ENCODE measurements at regions not wholly inside any gene's neighbourhood (a gene's known extent, or its start where the extent isn't known, plus 50 kb on each side); places are given as distances from the start of the nearest gene placed in this dataset.
A peak's percentile ranks its signal among the peaks of the same experiment; 100 is the strongest.

DNA sequence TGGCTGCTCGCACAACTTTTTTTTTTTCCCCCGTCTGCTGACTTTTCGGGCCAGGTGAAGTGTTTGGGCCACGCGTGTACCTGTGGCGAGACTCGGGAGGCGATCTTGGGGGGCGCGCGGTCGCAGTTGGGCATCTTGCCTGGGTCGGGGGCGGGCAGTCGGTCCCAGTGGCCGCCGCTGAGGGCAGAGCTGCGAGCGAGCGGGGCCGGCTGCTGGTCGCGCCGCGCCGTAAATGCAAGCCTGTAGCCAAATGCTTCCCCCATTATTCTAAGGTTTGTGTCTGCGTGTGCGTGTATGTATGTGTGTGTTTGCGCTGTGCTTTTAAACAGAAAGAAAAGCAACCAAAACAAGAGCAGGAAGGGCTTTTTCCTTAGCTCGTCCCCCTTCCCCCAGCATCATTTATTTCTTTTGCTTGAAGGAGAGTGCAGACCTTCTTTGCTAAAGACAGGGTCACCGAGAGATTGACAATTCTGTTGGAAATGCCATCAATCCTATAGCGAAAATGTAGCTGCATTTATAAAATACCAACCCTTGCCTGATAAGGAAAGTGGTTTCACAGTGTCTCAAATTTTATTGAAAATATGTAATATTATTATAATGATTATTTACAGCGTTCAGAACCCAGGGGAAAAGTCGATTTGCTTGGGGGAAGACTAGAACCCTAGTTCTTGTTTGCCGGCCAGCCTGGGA, 143.2 kb upstream of the ZNF536 start:
- Histone ChIP-seq H3K4me1 (peaks cover 47% of the 10 kb centered on the region), H3K36me3 (no peaks in the 10 kb centered on the region), H3K27ac (replicated peaks) (peak overlapping the region; percentile 55), H3K4me3 (peak overlapping the region; percentile 71), H3K27me3 (ENCODE audit: low read depth) (peaks cover 97% of the 10 kb centered on the region), H3K9me3 (replicated peaks) (no peaks in the 10 kb centered on the region)
- DNase-seq: no peak
- TF ChIP-seq, protein P1, sequence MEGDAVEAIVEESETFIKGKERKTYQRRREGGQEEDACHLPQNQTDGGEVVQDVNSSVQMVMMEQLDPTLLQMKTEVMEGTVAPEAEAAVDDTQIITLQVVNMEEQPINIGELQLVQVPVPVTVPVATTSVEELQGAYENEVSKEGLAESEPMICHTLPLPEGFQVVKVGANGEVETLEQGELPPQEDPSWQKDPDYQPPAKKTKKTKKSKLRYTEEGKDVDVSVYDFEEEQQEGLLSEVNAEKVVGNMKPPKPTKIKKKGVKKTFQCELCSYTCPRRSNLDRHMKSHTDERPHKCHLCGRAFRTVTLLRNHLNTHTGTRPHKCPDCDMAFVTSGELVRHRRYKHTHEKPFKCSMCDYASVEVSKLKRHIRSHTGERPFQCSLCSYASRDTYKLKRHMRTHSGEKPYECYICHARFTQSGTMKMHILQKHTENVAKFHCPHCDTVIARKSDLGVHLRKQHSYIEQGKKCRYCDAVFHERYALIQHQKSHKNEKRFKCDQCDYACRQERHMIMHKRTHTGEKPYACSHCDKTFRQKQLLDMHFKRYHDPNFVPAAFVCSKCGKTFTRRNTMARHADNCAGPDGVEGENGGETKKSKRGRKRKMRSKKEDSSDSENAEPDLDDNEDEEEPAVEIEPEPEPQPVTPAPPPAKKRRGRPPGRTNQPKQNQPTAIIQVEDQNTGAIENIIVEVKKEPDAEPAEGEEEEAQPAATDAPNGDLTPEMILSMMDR (IDR thresholded peaks at IDR 0.05; ENCODE audit: borderline replicate concordance): no peak
- intact Hi-C loops (cut with micrococcal nuclease): no loop called here

DNA sequence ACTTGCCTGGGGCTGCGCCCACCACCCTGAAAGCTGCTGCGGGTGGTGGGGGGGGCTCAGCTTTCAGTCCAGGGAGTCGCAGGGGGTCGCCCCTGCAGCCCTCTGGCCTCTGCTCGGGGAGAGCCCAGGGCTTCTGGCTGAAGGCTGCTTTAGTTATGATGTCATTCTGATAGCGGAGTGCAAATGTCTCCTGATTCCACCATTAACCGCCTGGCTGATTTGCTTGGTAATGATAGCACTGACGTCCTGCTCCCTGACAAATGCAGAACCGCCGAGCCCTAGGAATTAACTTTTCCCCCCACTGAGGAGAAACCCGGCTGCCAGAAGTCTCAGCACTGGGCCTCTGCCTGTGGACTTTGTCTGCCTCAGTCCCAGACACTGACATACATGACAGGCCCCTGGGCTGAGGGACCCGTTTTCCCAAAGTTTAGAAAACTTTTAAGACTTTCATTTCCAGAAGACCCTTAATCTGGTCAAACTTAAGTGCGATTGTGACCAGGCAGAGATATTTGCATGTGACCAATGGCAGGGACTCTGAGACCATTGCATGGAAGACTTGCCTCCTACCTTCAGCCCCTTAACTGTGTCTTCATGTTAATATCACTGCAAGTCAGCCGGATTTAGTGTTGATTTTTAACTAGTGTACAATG, 142.5 kb upstream of the ZNF536 start:
- H3K27ac ChIP-seq (replicated peaks): peak overlapping the region; percentile 55
- H3K36me3 ChIP-seq: no peaks in the 10 kb centered on the region
- H3K4me1 ChIP-seq: peaks cover 45% of the 10 kb centered on the region
- H3K9me3 ChIP-seq (replicated peaks): no peaks in the 10 kb centered on the region
- no peak for DNase-seq
- peak overlapping the region; percentile 71 for H3K4me3 ChIP-seq
- peaks cover 97% of the 10 kb centered on the region for H3K27me3 ChIP-seq (ENCODE audit: low read depth)
- TF ChIP-seq, protein P1 (IDR thresholded peaks at IDR 0.05; ENCODE audit: borderline replicate concordance): no peak
- intact Hi-C loops (cut with micrococcal nuclease): no loop called here

DNA sequence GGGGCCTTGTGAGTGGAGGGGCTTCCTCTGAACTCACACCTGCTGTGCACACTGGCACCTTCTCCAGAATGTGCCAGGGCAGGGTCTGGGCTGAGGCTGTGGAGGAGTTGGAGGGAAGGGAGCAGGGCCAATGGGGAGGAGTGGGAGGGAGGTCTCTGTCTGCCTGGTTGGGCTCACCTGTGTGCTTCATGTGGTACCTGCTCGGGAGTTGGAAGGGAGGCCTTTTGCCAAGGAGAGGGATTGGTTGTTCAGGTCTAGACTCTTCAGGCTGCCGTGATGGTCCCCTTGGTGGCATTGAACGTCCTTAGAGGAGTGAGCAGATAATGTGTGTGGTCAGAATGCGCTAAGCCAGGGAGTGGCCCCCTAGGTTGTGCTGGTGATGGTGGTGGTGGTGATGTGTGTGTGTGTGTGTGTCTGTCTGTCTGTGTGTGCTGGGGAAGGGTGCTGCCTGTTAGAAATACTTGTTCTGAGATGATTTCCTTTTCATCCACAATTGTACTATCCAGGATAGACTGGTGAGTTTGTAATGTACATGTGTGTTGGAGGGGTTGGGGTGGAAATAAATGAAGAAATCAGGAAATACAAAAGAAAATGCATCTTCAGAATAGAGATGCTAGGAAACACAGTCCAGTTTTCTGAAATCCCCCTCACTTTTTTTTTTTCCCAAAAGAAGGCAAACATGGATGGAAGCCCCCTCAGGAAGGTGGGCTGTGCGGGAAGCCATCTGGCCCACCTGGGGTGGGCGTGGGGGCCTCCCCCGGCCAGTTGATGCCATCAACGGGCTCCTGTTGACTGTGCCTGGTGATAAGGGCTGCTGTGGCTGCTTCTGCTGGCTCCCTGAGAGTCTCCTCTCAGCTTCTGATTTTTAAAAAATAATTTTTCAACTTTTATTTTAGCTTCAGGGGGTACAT, 140.5 kb upstream of the ZNF536 start:
- Histone ChIP-seq H3K27ac (replicated peaks) (no peak overlapping the region), H3K4me1 (peaks cover 27% of the 10 kb centered on the region), H3K4me3 (no peak overlapping the region), H3K36me3 (no peaks in the 10 kb centered on the region), H3K27me3 (ENCODE audit: low read depth) (peaks cover 97% of the 10 kb centered on the region), H3K9me3 (replicated peaks) (no peaks in the 10 kb centered on the region)
- TF ChIP-seq, protein P1 (IDR thresholded peaks at IDR 0.05; ENCODE audit: borderline replicate concordance): no peak
- intact Hi-C loops (cut with micrococcal nuclease): no loop called here
- DNase-seq: no peak

DNA sequence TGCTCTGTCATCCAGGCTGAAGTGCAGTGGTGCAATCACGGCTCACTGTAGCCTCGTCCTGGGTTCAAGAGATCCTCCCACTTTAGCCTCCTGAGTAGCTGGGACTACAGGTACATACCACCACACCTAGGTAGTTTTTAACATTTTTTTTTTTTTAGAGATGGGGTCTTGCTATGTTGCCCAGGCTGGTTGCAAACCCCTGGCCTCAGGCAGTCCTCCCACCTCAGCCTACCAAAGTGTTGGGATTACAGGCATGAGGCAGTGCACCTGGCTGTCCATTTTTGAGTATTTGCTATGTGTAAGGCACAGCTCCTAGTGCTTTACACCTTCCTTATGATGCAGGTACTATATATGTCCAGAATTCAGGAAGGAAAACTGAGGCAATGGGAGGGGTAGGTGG, 138.8 kb upstream of the ZNF536 start:
- H3K27me3 ChIP-seq (ENCODE audit: low read depth): peaks cover 97% of the 10 kb centered on the region
- TF ChIP-seq, protein P1 (IDR thresholded peaks at IDR 0.05; ENCODE audit: borderline replicate concordance): no peak
- DNase-seq: no peak
- H3K27ac ChIP-seq (replicated peaks): no peak overlapping the region
- no peaks in the 10 kb centered on the region for H3K9me3 ChIP-seq (replicated peaks)
- intact Hi-C loops (cut with micrococcal nuclease): no loop called here
- peaks cover 12% of the 10 kb centered on the region for H3K4me1 ChIP-seq
- H3K36me3 ChIP-seq: no peaks in the 10 kb centered on the region
- H3K4me3 ChIP-seq: no peak overlapping the region

DNA sequence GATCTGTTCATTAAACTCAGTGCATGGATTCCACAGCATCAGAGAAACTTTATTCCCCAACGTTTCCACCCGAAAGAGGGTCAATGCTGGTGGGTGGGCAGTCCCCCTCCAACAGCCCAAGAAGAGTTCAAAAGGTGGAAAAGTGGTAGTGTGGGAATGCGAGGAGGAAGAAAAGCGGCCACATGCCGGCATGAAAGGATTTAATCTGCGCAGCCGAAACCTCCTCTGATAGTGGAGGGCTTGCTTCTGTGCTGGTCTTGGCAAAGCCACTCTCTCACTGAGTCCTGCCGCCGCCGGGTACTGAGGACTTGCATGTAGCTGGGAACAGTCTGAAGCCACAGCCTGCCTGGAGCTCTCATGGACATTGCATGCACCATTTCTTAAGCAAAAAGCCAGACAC, 136.2 kb upstream of the ZNF536 start:
- no peak for DNase-seq
- intact Hi-C loops (cut with micrococcal nuclease): no loop called here
- H3K4me1 ChIP-seq: no peaks in the 10 kb centered on the region
- H3K9me3 ChIP-seq (replicated peaks): no peaks in the 10 kb centered on the region
- H3K36me3 ChIP-seq: no peaks in the 10 kb centered on the region
- H3K27ac ChIP-seq (replicated peaks): no peak overlapping the region
- H3K27me3 ChIP-seq (ENCODE audit: low read depth): peaks cover 98% of the 10 kb centered on the region
- H3K4me3 ChIP-seq: peak overlapping the region; percentile 5
- TF ChIP-seq, protein P1 (IDR thresholded peaks at IDR 0.05; ENCODE audit: borderline replicate concordance): no peak

Data from left ventricle myocardium inferior (tissue), 1 donor.